OCI-LY3 (cell line): ENCODE measurements at regions not wholly inside any gene's neighbourhood (a gene's known extent, or its start where the extent isn't known, plus 50 kb on each side); places are given as distances from the start of the nearest gene placed in this dataset.

Experiments
- EZH2phosphoT487 ChIP-seq: fragments of 200-600 bp; shearing (Covaris generic); IDR thresholded peaks from 2 replicates; pipeline ENCODE4 v1.6.1; 2018; ENCODE audit warnings: antibody characterized with exemption, mixed run types, low read depth
- TF ChIP-seq, protein P1 (sequence below): fragments of 200-600, 300-600 bp; sonication (generic); IDR thresholded peaks from 2 replicates; pipeline ENCODE4 v1.5.1; 2014; ENCODE audit warnings: antibody characterized with exemption, low read length, low read depth

DNA sequence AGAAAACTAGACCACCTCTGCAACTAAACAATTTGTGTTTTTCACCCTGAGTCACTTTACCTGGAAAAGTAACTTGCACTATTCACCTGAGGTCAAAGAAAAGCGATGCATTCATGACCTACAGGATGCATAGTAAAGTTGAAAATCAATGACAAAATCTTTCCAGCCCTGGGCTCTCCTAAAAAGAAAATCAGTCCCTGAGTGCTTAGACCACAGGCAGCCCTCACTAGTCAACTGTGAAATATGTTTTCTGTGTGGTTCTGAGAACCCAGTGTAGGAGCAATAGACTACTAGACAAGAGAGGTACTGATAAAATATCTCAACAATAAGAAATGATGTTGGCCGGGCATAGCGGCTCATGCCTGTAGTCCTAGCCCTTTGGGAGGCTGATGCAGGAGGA is 133.1 kb downstream of the TXNL1 start:
- TF ChIP-seq, protein P1, sequence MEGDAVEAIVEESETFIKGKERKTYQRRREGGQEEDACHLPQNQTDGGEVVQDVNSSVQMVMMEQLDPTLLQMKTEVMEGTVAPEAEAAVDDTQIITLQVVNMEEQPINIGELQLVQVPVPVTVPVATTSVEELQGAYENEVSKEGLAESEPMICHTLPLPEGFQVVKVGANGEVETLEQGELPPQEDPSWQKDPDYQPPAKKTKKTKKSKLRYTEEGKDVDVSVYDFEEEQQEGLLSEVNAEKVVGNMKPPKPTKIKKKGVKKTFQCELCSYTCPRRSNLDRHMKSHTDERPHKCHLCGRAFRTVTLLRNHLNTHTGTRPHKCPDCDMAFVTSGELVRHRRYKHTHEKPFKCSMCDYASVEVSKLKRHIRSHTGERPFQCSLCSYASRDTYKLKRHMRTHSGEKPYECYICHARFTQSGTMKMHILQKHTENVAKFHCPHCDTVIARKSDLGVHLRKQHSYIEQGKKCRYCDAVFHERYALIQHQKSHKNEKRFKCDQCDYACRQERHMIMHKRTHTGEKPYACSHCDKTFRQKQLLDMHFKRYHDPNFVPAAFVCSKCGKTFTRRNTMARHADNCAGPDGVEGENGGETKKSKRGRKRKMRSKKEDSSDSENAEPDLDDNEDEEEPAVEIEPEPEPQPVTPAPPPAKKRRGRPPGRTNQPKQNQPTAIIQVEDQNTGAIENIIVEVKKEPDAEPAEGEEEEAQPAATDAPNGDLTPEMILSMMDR, result no peak
- no peak for TF ChIP-seq EZH2phosphoT487
